Liver (tissue), 8 donors: ENCODE measurements at regions not wholly inside any gene's neighbourhood (a gene's known extent, or its start where the extent isn't known, plus 50 kb on each side); places are given as distances from the start of the nearest gene placed in this dataset.

ENCODE experiments used
- DNase-seq: peaks from one replicate; pipeline ENCODE4 v3.0.0-alpha.2; 2017; ENCODE audit warnings: low spot score
- H3K27ac ChIP-seq, 2 donors: one replicate each; pipeline ENCODE4 v1.7.0; 2013; ENCODE audit warnings: inconsistent platforms in 2 of 2, low read length in 2 of 2, control low read depth in 1 of 2, low read depth in 1 of 2, mild to moderate bottlenecking in 1 of 2
- H3K27me3 ChIP-seq, 4 donors: one replicate each; pipeline versions ENCODE4 v1.6.1 to v1.7.0; 2013; ENCODE audit warnings: low read length in 3 of 4, inconsistent platforms in 1 of 4, mild to moderate bottlenecking in 1 of 4, moderate library complexity in 1 of 4; ENCODE audit not compliant: control insufficient read depth in 4 of 4, insufficient read depth in 4 of 4
- H3K36me3 ChIP-seq, 4 donors: one replicate each; pipeline versions ENCODE4 v1.6.1 to v1.7.0; 2013; ENCODE audit warnings: low read length in 3 of 4, mild to moderate bottlenecking in 3 of 4, low read depth in 1 of 4, moderate library complexity in 1 of 4; ENCODE audit not compliant: control insufficient read depth in 4 of 4, insufficient read depth in 3 of 4
- H3K4me1 ChIP-seq, 4 donors: one replicate each; pipeline versions ENCODE4 v1.6.1 to v1.7.0; 2013; ENCODE audit warnings: low read length in 3 of 4, mild to moderate bottlenecking in 3 of 4, moderate library complexity in 1 of 4; ENCODE audit not compliant: control insufficient read depth in 4 of 4, insufficient read depth in 4 of 4
- H3K4me3 ChIP-seq, 3 donors: one replicate each; pipeline versions ENCODE4 v1.6.1 to v1.7.0; 2013; ENCODE audit warnings: low read length in 3 of 3, control low read depth in 1 of 3, low read depth in 1 of 3, mild to moderate bottlenecking in 1 of 3
- H3K9ac ChIP-seq, 2 donors: one replicate each; pipeline ENCODE4 v1.7.0; 2013; ENCODE audit warnings: low read length in 2 of 2, mild to moderate bottlenecking in 2 of 2, moderate library complexity in 2 of 2, control low read depth in 1 of 2, low read depth in 1 of 2
- H3K9me3 ChIP-seq, 4 donors: one replicate each; pipeline versions ENCODE4 v1.6.1 to v1.7.0; 2013; ENCODE audit warnings: low read length in 3 of 4; ENCODE audit not compliant: control insufficient read depth in 4 of 4
- ATF3 ChIP-seq: IDR thresholded peaks from 2 replicates; pipeline ENCODE4 v1.6.1; 2016; ENCODE audit warnings: antibody characterized with exemption
- EGR1 ChIP-seq, 2 donors: IDR thresholded peaks; 2 replicates each; pipeline ENCODE4 v1.6.1; 2016 to 2018; ENCODE audit warnings: antibody characterized with exemption in 2 of 2, low read depth in 2 of 2
- FOXA1 ChIP-seq: IDR thresholded peaks from 2 replicates; pipeline ENCODE4 v1.6.1; 2016; ENCODE audit warnings: antibody characterized with exemption
- FOXA2 ChIP-seq: IDR thresholded peaks from 2 replicates; pipeline ENCODE4 v1.6.1; 2016; ENCODE audit warnings: antibody characterized with exemption
- GABPA ChIP-seq, 2 donors: IDR thresholded peaks in 1 of 2; conservative IDR thresholded peaks in 1 of 2; 2 replicates each; pipeline ENCODE4 v1.6.1; 2016; ENCODE audit warnings: antibody characterized with exemption in 2 of 2, mild to moderate bottlenecking in 1 of 2, moderate library complexity in 1 of 2
- HNF4A ChIP-seq, 2 donors: conservative IDR thresholded peaks; 2 replicates each; pipeline ENCODE4 v1.6.1; 2016; ENCODE audit warnings: antibody characterized with exemption in 2 of 2, mild to moderate bottlenecking in 2 of 2
- HNF4G ChIP-seq: IDR thresholded peaks from 2 replicates; pipeline ENCODE4 v1.6.1; 2016; ENCODE audit warnings: antibody characterized with exemption
- JUND ChIP-seq, 2 donors: IDR thresholded peaks; 2 replicates each; pipeline ENCODE4 v1.6.1; 2016; ENCODE audit warnings: antibody characterized with exemption in 2 of 2
- NR2F2 ChIP-seq: IDR thresholded peaks from 2 replicates; pipeline ENCODE4 v1.6.1; 2016; ENCODE audit warnings: antibody characterized with exemption
- RAD21 ChIP-seq, 2 donors: IDR thresholded peaks; 2 replicates each; pipeline ENCODE4 v1.6.1; 2016; ENCODE audit warnings: antibody characterized with exemption in 2 of 2, mild to moderate bottlenecking in 2 of 2
- SP1 ChIP-seq: IDR thresholded peaks from 2 replicates; pipeline ENCODE4 v1.6.1; 2018; ENCODE audit warnings: antibody characterized with exemption, mild to moderate bottlenecking
- YY1 ChIP-seq: IDR thresholded peaks from 2 replicates; pipeline ENCODE4 v1.6.1; 2016; ENCODE audit warnings: antibody characterized with exemption, mild to moderate bottlenecking
- WGBS: extraction: QIAGEN DNeasy Blood & Tissue Kit; methylation state at CpG from one replicate; pipeline ENCODE4 v1.1.7; 2013; 5-methylcytosine and 5-hydroxymethylcytosine counted together
- TF ChIP-seq, protein P1 (sequence below): fragments of 150-350 bp; IDR thresholded peaks from 2 replicates; pipeline ENCODE4 v1.5.1; 2017; ENCODE audit warnings: improper control_type of control experiment, low read depth, low read length; ENCODE audit not compliant: missing input control
- TF ChIP-seq, protein P2 (sequence below): IDR thresholded peaks from 2 replicates; pipeline ENCODE4 v1.6.1; 2016; ENCODE audit warnings: antibody characterized with exemption
- TF ChIP-seq, protein P3 (sequence below): IDR thresholded peaks from 2 replicates; pipeline ENCODE4 v1.6.1; 2016; ENCODE audit warnings: antibody characterized with exemption, mild to moderate bottlenecking
- donor health status: healthy.
- donor health status: healthy.
- donor health status: healthy.
- donor health status: healthy.
- donor health status: healthy.

GRCh38 chr2:217099561-217099960 is 239.7 kb upstream of the TNP1 start:
- Histone ChIP-seq H3K9ac (no peak overlapping the region), H3K4me3 (no peak overlapping the region), H3K9me3 (no peaks in the 10 kb centered on the region), H3K27me3 (no peaks in the 10 kb centered on the region), H3K4me1 (no peaks in the 10 kb centered on the region), H3K36me3 (no peaks in the 10 kb centered on the region), H3K27ac (no peak overlapping the region)
- DNase-seq = no peak
- TF ChIP-seq YY1 = no peak
- no peak for TF ChIP-seq ATF3
- TF ChIP-seq, protein P1, sequence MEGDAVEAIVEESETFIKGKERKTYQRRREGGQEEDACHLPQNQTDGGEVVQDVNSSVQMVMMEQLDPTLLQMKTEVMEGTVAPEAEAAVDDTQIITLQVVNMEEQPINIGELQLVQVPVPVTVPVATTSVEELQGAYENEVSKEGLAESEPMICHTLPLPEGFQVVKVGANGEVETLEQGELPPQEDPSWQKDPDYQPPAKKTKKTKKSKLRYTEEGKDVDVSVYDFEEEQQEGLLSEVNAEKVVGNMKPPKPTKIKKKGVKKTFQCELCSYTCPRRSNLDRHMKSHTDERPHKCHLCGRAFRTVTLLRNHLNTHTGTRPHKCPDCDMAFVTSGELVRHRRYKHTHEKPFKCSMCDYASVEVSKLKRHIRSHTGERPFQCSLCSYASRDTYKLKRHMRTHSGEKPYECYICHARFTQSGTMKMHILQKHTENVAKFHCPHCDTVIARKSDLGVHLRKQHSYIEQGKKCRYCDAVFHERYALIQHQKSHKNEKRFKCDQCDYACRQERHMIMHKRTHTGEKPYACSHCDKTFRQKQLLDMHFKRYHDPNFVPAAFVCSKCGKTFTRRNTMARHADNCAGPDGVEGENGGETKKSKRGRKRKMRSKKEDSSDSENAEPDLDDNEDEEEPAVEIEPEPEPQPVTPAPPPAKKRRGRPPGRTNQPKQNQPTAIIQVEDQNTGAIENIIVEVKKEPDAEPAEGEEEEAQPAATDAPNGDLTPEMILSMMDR = no peak
- no peak for TF ChIP-seq JUND (IDR thresholded peaks at IDR 0.05)
- TF ChIP-seq FOXA2 = no peak
- TF ChIP-seq, protein P2, sequence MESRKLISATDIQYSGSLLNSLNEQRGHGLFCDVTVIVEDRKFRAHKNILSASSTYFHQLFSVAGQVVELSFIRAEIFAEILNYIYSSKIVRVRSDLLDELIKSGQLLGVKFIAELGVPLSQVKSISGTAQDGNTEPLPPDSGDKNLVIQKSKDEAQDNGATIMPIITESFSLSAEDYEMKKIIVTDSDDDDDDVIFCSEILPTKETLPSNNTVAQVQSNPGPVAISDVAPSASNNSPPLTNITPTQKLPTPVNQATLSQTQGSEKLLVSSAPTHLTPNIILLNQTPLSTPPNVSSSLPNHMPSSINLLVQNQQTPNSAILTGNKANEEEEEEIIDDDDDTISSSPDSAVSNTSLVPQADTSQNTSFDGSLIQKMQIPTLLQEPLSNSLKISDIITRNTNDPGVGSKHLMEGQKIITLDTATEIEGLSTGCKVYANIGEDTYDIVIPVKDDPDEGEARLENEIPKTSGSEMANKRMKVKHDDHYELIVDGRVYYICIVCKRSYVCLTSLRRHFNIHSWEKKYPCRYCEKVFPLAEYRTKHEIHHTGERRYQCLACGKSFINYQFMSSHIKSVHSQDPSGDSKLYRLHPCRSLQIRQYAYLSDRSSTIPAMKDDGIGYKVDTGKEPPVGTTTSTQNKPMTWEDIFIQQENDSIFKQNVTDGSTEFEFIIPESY = no peak
- no peak for TF ChIP-seq EGR1 (IDR thresholded peaks at IDR 0.05; ENCODE audit: low read depth in 2 of 2)
- no peak for TF ChIP-seq FOXA1
- no peak for TF ChIP-seq SP1
- TF ChIP-seq RAD21 (IDR thresholded peaks at IDR 0.05) = no peak
- TF ChIP-seq NR2F2 = no peak
- TF ChIP-seq, protein P3, sequence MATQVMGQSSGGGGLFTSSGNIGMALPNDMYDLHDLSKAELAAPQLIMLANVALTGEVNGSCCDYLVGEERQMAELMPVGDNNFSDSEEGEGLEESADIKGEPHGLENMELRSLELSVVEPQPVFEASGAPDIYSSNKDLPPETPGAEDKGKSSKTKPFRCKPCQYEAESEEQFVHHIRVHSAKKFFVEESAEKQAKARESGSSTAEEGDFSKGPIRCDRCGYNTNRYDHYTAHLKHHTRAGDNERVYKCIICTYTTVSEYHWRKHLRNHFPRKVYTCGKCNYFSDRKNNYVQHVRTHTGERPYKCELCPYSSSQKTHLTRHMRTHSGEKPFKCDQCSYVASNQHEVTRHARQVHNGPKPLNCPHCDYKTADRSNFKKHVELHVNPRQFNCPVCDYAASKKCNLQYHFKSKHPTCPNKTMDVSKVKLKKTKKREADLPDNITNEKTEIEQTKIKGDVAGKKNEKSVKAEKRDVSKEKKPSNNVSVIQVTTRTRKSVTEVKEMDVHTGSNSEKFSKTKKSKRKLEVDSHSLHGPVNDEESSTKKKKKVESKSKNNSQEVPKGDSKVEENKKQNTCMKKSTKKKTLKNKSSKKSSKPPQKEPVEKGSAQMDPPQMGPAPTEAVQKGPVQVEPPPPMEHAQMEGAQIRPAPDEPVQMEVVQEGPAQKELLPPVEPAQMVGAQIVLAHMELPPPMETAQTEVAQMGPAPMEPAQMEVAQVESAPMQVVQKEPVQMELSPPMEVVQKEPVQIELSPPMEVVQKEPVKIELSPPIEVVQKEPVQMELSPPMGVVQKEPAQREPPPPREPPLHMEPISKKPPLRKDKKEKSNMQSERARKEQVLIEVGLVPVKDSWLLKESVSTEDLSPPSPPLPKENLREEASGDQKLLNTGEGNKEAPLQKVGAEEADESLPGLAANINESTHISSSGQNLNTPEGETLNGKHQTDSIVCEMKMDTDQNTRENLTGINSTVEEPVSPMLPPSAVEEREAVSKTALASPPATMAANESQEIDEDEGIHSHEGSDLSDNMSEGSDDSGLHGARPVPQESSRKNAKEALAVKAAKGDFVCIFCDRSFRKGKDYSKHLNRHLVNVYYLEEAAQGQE = no peak
- no peak for TF ChIP-seq HNF4G
- no peak for TF ChIP-seq HNF4A (conservative IDR thresholded peaks at IDR 0.05)
- TF ChIP-seq GABPA (IDR thresholded peaks at IDR 0.05 in 1 of 2, conservative IDR thresholded peaks at IDR 0.05 in 1 of 2) = no peak

- TF ChIP-seq, protein P2 = no peak
- TF ChIP-seq, protein P3 = no peak
- no peak for TF ChIP-seq SP1
- TF ChIP-seq, protein P1 = no peak
- TF ChIP-seq NR2F2 = no peak
- TF ChIP-seq HNF4A (conservative IDR thresholded peaks at IDR 0.05) = no peak
- TF ChIP-seq ATF3 = no peak
- H3K4me3 ChIP-seq = no peak overlapping the region
- no peak overlapping the region for H3K9ac ChIP-seq
- no peaks in the 10 kb centered on the region for H3K27me3 ChIP-seq
- DNase-seq = no peak
- 87% methylated on average over 5 of the region's 5 CpGs for WGBS
- H3K9me3 ChIP-seq = no peaks in the 10 kb centered on the region
- H3K27ac ChIP-seq = no peak overlapping the region
- H3K36me3 ChIP-seq = no peaks in the 10 kb centered on the region
- no peaks in the 10 kb centered on the region for H3K4me1 ChIP-seq
Measured at GRCh38 chr2:217098435-217098834, 238.6 kb upstream of the TNP1 start.
